GM23338 (cell line): ENCODE measurements at regions not wholly inside any gene's neighbourhood (a gene's known extent, or its start where the extent isn't known, plus 50 kb on each side); places are given as distances from the start of the nearest gene placed in this dataset.

Experiments used
- ATAC-seq: fragments of 200-7000 bp; cut with Tn5 transposase; 3 replicates; pipeline ENCODE4 v1.9.1; 2020
- DNase-seq: peaks from one replicate; pipeline ENCODE4 v3.0.0-alpha.2; 2015; ENCODE audit warnings: low spot score
- H2AFZ ChIP-seq: fragments of 200-600 bp; sonication (generic); 2 replicates; pipeline ENCODE4 v1.8.0; 2016; ENCODE audit warnings: antibody characterized with exemption, mild to moderate bottlenecking, moderate library complexity
- H3F3A ChIP-seq: fragments of 200-600 bp; sonication (generic); replicated peaks from 2 replicates; pipeline ENCODE4 v1.8.0; 2017; ENCODE audit warnings: antibody characterized with exemption, mixed run types, low read depth
- H3K27ac ChIP-seq: fragments of 200-600 bp; sonication (generic); 2 replicates; pipeline ENCODE4 v1.6.1; 2016; ENCODE audit warnings: low read depth
- H3K27me3 ChIP-seq: fragments of 200-600 bp; sonication (generic); 2 replicates; pipeline ENCODE4 v1.8.0; 2016; ENCODE audit warnings: mild to moderate bottlenecking, mixed run types, moderate library complexity; ENCODE audit not compliant: insufficient read depth
- H3K36me3 ChIP-seq: fragments of 200-600 bp; sonication (generic); 2 replicates; pipeline ENCODE4 v1.8.0; 2016; ENCODE audit warnings: mild to moderate bottlenecking; ENCODE audit not compliant: insufficient read depth
- H3K4me1 ChIP-seq: fragments of 200-600 bp; sonication (generic); 2 replicates; pipeline ENCODE4 v1.8.0; 2016; ENCODE audit warnings: mild to moderate bottlenecking, moderate library complexity; ENCODE audit not compliant: insufficient read depth
- H3K4me2 ChIP-seq: fragments of 200-600 bp; sonication (generic); 2 replicates; pipeline ENCODE4 v1.7.1; 2017; ENCODE audit warnings: mixed run types
- H3K4me3 ChIP-seq: fragments of 200-600 bp; sonication (generic); 2 replicates; pipeline ENCODE4 v1.6.1; 2016; ENCODE audit warnings: mixed run types
- H3K79me2 ChIP-seq: fragments of 200-600 bp; sonication (generic); replicated peaks from 2 replicates; pipeline ENCODE4 v1.8.0; 2017; ENCODE audit warnings: mild to moderate bottlenecking; ENCODE audit not compliant: insufficient read depth
- H3K9me2 ChIP-seq: fragments of 200-600 bp; sonication (generic); 2 replicates; pipeline ENCODE4 v1.8.0; 2017; ENCODE audit not compliant: insufficient read depth
- H4K20me1 ChIP-seq: fragments of 200-600 bp; sonication (generic); replicated peaks from 2 replicates; pipeline ENCODE4 v1.8.0; 2017; ENCODE audit warnings: mild to moderate bottlenecking; ENCODE audit not compliant: insufficient read depth
- H3K27ac Mint-ChIP-seq: 2 replicates; pipeline ENCODE4 v1.8.0; 2020; ENCODE audit warnings: inconsistent platforms, mild to moderate bottlenecking, moderate library complexity, mixed read lengths
- H3K27me3 Mint-ChIP-seq: 3 replicates; pipeline ENCODE4 v1.8.0; 2022; ENCODE audit warnings: low read depth, mild to moderate bottlenecking, moderate library complexity, mixed read lengths, inconsistent platforms; ENCODE audit not compliant: insufficient read depth, poor library complexity
- H3K36me3 Mint-ChIP-seq: 3 replicates; pipeline ENCODE4 v1.8.0; 2021; ENCODE audit warnings: low read depth, mild to moderate bottlenecking, inconsistent platforms, moderate library complexity, mixed read lengths
- H3K4me1 Mint-ChIP-seq: 3 replicates; pipeline ENCODE4 v1.8.0; 2020; ENCODE audit warnings: mild to moderate bottlenecking, inconsistent platforms, mixed read lengths
- H3K4me3 Mint-ChIP-seq: 3 replicates; pipeline ENCODE4 v1.8.0; 2021; ENCODE audit warnings: moderate library complexity, mild to moderate bottlenecking, inconsistent platforms, mixed read lengths
- H3K9me3 Mint-ChIP-seq: 3 replicates; pipeline ENCODE4 v1.8.0; 2020; ENCODE audit warnings: moderate library complexity, mild to moderate bottlenecking, inconsistent platforms, mixed read lengths
- CREB1 ChIP-seq: fragments of 250-450 bp; sonication (Bioruptor Pico); IDR thresholded peaks from 2 replicates; pipeline ENCODE4 v1.5.0; 2020; ENCODE audit warnings: low read depth, mild to moderate bottlenecking, moderate library complexity
- CTCF ChIP-seq, 2 experiments: fragments of 200-600 bp in 1 of 2; sonication (generic) in 1 of 2; conservative IDR thresholded peaks; 2 replicates each; pipeline versions ENCODE4 v1.5.1 to v1.6.1; 2016 to 2017; ENCODE audit warnings: antibody characterized with exemption in 2 of 2, low read depth in 2 of 2, mild to moderate bottlenecking in 2 of 2, moderate library complexity in 1 of 2
- EZH2 ChIP-seq: fragments of 200-600 bp; sonication (generic); IDR thresholded peaks from one replicate; pipeline ENCODE4 v1.8.0; 2017; ENCODE audit warnings: antibody characterized with exemption, mild to moderate bottlenecking, low read depth; ENCODE audit not compliant: unreplicated experiment
- EZH2phosphoT487 ChIP-seq: fragments of 200-600 bp; sonication (generic); IDR thresholded peaks from one replicate; pipeline ENCODE4 v1.8.1; 2018; ENCODE audit warnings: antibody characterized with exemption; ENCODE audit not compliant: unreplicated experiment
- JUNB ChIP-seq: IDR thresholded peaks from one replicate; pipeline ENCODE4 v1.6.1; 2016; ENCODE audit warnings: antibody characterized with exemption; ENCODE audit not compliant: unreplicated experiment
- NANOG ChIP-seq: IDR thresholded peaks from 2 replicates; pipeline ENCODE4 v1.6.1; 2016; ENCODE audit warnings: antibody characterized with exemption, borderline replicate concordance
- POLR2AphosphoS5 ChIP-seq: IDR thresholded peaks from 2 replicates; pipeline ENCODE4 v1.6.1; 2016; ENCODE audit warnings: antibody characterized with exemption, low read depth
- STAT1 ChIP-seq: IDR thresholded peaks from one replicate; pipeline ENCODE4 v1.6.1; 2016; ENCODE audit warnings: antibody characterized with exemption; ENCODE audit not compliant: unreplicated experiment
- ZNF114 ChIP-seq: fragments of 250-450 bp; sonication (Bioruptor Pico); IDR thresholded peaks from 2 replicates; pipeline ENCODE4 v1.5.0; 2020; ENCODE audit warnings: mild to moderate bottlenecking, moderate library complexity
- ZNF331 ChIP-seq: fragments of 250-450 bp; sonication (Bioruptor Pico); IDR thresholded peaks from 2 replicates; pipeline ENCODE4 v1.5.0; 2020; ENCODE audit warnings: low read depth, mild to moderate bottlenecking, moderate library complexity
- TF ChIP-seq, protein P1 (sequence below): IDR thresholded peaks from one replicate; pipeline ENCODE4 v1.6.1; 2018; ENCODE audit warnings: antibody characterized with exemption; ENCODE audit not compliant: unreplicated experiment
- TF ChIP-seq, protein P2 (sequence below): fragments of 250-450 bp; sonication (Bioruptor Pico); IDR thresholded peaks from 2 replicates; pipeline ENCODE4 v1.5.0; 2020; ENCODE audit warnings: mild to moderate bottlenecking, moderate library complexity
- TF ChIP-seq, protein P3 (sequence below): IDR thresholded peaks from 2 replicates; pipeline ENCODE4 v1.6.1; 2016; ENCODE audit warnings: antibody characterized with exemption

GRCh38 chr4:81571105-81571504, 99.4 kb upstream of the RASGEF1B start:
- TF ChIP-seq POLR2AphosphoS5, result no peak
- no peak for TF ChIP-seq ZNF114 (CRISPR knock-in tag)
- TF ChIP-seq CTCF (conservative IDR thresholded peaks at IDR 0.05; ENCODE audit: low read depth in 2 of 2), result no peak
- TF ChIP-seq, protein P1, sequence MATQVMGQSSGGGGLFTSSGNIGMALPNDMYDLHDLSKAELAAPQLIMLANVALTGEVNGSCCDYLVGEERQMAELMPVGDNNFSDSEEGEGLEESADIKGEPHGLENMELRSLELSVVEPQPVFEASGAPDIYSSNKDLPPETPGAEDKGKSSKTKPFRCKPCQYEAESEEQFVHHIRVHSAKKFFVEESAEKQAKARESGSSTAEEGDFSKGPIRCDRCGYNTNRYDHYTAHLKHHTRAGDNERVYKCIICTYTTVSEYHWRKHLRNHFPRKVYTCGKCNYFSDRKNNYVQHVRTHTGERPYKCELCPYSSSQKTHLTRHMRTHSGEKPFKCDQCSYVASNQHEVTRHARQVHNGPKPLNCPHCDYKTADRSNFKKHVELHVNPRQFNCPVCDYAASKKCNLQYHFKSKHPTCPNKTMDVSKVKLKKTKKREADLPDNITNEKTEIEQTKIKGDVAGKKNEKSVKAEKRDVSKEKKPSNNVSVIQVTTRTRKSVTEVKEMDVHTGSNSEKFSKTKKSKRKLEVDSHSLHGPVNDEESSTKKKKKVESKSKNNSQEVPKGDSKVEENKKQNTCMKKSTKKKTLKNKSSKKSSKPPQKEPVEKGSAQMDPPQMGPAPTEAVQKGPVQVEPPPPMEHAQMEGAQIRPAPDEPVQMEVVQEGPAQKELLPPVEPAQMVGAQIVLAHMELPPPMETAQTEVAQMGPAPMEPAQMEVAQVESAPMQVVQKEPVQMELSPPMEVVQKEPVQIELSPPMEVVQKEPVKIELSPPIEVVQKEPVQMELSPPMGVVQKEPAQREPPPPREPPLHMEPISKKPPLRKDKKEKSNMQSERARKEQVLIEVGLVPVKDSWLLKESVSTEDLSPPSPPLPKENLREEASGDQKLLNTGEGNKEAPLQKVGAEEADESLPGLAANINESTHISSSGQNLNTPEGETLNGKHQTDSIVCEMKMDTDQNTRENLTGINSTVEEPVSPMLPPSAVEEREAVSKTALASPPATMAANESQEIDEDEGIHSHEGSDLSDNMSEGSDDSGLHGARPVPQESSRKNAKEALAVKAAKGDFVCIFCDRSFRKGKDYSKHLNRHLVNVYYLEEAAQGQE, result no peak
- no peak for TF ChIP-seq STAT1
- TF ChIP-seq CREB1 (CRISPR knock-in tag), result no peak
- TF ChIP-seq, protein P2, sequence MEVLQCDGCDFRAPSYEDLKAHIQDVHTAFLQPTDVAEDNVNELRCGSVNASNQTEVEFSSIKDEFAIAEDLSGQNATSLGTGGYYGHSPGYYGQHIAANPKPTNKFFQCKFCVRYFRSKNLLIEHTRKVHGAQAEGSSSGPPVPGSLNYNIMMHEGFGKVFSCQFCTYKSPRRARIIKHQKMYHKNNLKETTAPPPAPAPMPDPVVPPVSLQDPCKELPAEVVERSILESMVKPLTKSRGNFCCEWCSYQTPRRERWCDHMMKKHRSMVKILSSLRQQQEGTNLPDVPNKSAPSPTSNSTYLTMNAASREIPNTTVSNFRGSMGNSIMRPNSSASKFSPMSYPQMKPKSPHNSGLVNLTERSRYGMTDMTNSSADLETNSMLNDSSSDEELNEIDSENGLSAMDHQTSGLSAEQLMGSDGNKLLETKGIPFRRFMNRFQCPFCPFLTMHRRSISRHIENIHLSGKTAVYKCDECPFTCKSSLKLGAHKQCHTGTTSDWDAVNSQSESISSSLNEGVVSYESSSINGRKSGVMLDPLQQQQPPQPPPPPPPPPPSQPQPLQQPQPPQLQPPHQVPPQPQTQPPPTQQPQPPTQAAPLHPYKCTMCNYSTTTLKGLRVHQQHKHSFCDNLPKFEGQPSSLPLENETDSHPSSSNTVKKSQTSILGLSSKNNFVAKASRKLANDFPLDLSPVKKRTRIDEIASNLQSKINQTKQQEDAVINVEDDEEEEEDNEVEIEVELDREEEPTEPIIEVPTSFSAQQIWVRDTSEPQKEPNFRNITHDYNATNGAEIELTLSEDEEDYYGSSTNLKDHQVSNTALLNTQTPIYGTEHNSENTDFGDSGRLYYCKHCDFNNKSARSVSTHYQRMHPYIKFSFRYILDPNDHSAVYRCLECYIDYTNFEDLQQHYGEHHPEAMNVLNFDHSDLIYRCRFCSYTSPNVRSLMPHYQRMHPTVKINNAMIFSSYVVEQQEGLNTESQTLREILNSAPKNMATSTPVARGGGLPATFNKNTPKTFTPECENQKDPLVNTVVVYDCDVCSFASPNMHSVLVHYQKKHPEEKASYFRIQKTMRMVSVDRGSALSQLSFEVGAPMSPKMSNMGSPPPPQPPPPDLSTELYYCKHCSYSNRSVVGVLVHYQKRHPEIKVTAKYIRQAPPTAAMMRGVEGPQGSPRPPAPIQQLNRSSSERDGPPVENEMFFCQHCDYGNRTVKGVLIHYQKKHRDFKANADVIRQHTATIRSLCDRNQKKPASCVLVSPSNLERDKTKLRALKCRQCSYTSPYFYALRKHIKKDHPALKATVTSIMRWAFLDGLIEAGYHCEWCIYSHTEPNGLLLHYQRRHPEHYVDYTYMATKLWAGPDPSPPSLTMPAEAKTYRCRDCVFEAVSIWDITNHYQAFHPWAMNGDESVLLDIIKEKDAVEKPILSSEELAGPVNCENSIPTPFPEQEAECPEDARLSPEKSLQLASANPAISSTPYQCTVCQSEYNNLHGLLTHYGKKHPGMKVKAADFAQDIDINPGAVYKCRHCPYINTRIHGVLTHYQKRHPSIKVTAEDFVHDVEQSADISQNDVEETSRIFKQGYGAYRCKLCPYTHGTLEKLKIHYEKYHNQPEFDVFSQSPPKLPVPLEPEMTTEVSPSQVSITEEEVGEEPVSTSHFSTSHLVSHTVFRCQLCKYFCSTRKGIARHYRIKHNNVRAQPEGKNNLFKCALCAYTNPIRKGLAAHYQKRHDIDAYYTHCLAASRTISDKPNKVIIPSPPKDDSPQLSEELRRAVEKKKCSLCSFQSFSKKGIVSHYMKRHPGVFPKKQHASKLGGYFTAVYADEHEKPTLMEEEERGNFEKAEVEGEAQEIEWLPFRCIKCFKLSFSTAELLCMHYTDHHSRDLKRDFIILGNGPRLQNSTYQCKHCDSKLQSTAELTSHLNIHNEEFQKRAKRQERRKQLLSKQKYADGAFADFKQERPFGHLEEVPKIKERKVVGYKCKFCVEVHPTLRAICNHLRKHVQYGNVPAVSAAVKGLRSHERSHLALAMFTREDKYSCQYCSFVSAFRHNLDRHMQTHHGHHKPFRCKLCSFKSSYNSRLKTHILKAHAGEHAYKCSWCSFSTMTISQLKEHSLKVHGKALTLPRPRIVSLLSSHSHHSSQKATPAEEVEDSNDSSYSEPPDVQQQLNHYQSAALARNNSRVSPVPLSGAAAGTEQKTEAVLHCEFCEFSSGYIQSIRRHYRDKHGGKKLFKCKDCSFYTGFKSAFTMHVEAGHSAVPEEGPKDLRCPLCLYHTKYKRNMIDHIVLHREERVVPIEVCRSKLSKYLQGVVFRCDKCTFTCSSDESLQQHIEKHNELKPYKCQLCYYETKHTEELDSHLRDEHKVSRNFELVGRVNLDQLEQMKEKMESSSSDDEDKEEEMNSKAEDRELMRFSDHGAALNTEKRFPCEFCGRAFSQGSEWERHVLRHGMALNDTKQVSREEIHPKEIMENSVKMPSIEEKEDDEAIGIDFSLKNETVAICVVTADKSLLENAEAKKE (CRISPR knock-in tag), result no peak
- TF ChIP-seq EZH2, result no peak
- TF ChIP-seq ZNF331 (CRISPR knock-in tag), result no peak
- TF ChIP-seq, protein P3, sequence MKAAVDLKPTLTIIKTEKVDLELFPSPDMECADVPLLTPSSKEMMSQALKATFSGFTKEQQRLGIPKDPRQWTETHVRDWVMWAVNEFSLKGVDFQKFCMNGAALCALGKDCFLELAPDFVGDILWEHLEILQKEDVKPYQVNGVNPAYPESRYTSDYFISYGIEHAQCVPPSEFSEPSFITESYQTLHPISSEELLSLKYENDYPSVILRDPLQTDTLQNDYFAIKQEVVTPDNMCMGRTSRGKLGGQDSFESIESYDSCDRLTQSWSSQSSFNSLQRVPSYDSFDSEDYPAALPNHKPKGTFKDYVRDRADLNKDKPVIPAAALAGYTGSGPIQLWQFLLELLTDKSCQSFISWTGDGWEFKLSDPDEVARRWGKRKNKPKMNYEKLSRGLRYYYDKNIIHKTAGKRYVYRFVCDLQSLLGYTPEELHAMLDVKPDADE, result no peak
- TF ChIP-seq EZH2phosphoT487, result no peak
- TF ChIP-seq JUNB, result no peak
- TF ChIP-seq NANOG, result no peak
- Mint-ChIP-seq H3K9me3 (no peaks in the 10 kb centered on the region), H3K27ac (no peak overlapping the region), H3K36me3 (no peaks in the 10 kb centered on the region), H3K4me1 (peaks cover 29% of the 10 kb centered on the region), H3K27me3 (peaks cover 5% of the 10 kb centered on the region), H3K4me3 (no peak overlapping the region)
- Histone ChIP-seq H3K4me3 (no peak overlapping the region), H3K4me1 (peaks cover 24% of the 10 kb centered on the region), H3K27me3 (no peaks in the 10 kb centered on the region), H3K9me2 (peaks cover 5% of the 10 kb centered on the region; the same call in 1 of the 2 replicates), H3F3A (no peaks in the 10 kb centered on the region), H3K4me2 (no peak overlapping the region), H4K20me1 (no peaks in the 10 kb centered on the region), H3K27ac (no peak overlapping the region), H3K36me3 (no peaks in the 10 kb centered on the region), H3K79me2 (no peaks in the 10 kb centered on the region), H2AFZ (no peak overlapping the region)
- DNase-seq, result no peak
- no peak for ATAC-seq
